ENCODE measurements at regions not wholly inside any gene's neighbourhood (a gene's known extent, or its start where the extent isn't known, plus 50 kb on each side); places are given as distances from the start of the nearest gene placed in this dataset.

GRCh38 chr3:165716592-165716991 lies 120.6 kb downstream of the BCHE start:
- no peak overlapping the region for H3K27ac ChIP-seq
- TF ChIP-seq ZFX (IDR thresholded peaks at IDR 0.05; ENCODE audit: borderline replicate concordance): no peak
- TF ChIP-seq, protein P1, sequence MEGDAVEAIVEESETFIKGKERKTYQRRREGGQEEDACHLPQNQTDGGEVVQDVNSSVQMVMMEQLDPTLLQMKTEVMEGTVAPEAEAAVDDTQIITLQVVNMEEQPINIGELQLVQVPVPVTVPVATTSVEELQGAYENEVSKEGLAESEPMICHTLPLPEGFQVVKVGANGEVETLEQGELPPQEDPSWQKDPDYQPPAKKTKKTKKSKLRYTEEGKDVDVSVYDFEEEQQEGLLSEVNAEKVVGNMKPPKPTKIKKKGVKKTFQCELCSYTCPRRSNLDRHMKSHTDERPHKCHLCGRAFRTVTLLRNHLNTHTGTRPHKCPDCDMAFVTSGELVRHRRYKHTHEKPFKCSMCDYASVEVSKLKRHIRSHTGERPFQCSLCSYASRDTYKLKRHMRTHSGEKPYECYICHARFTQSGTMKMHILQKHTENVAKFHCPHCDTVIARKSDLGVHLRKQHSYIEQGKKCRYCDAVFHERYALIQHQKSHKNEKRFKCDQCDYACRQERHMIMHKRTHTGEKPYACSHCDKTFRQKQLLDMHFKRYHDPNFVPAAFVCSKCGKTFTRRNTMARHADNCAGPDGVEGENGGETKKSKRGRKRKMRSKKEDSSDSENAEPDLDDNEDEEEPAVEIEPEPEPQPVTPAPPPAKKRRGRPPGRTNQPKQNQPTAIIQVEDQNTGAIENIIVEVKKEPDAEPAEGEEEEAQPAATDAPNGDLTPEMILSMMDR (IDR thresholded peaks at IDR 0.05): 0 out of 2 replicates have a peak, but pooled peaks have one; percentile 5

- no peak overlapping the region for H3K27ac ChIP-seq
These were observed 123.7 kb downstream of the BCHE start for GRCh38 chr3:165713479-165713878.

DNA sequence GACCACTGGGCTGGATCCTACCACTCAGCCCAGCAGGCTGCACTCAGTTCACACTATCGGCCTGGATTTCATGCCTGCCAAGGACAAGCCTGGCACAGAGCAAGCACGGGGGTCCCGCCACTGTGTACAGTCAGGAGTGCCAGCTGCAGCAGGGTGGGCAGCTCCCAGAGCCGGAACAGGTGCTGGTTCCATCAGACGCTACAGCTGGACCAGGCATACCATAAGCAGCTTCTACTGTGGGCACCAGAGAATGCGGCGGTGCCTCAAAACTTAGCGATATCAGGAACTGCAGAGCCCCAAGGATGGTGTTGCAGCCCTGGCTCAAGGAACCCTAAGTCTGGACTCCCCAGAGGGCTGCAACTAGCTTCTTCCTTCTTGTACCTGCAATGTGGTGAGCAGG lies 124.8 kb downstream of the BCHE start:
- H3K27ac ChIP-seq: no peak overlapping the region

More at GRCh38 chr3:165713479-165713878, 123.7 kb downstream of the BCHE start:
- TF ChIP-seq ZFX (IDR thresholded peaks at IDR 0.05; ENCODE audit: borderline replicate concordance): no peak
- TF ChIP-seq, protein P1 (IDR thresholded peaks at IDR 0.05): no peak

DNA sequence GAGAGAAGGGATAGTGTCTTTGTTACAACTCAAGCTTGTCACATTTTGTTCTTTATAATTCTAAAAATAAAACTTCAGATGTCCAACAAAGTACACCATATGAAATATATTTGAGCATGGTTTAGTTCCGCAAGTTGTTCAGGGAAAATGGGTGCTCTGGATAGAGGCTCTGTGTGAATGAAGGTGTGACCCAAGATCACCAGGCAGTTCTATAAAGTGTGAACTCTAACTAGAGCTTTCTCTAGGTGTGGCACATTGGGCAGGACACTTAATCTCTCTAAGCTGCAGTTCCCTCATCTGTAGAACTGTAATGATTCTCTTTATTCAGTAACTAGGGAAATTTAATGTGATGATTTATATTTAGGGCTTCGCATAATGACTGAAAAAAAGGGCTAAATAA lies 139.3 kb downstream of the BCHE start:
- H3K27ac ChIP-seq: no peak overlapping the region
- TF ChIP-seq, protein P1 (IDR thresholded peaks at IDR 0.05): no peak
- no peak for TF ChIP-seq ZFX (IDR thresholded peaks at IDR 0.05; ENCODE audit: borderline replicate concordance)

More for the DNA sequence above, 124.8 kb downstream of the BCHE start:
- no peak for TF ChIP-seq ZFX (IDR thresholded peaks at IDR 0.05; ENCODE audit: borderline replicate concordance)
- TF ChIP-seq, protein P1 (IDR thresholded peaks at IDR 0.05): no peak

DNA sequence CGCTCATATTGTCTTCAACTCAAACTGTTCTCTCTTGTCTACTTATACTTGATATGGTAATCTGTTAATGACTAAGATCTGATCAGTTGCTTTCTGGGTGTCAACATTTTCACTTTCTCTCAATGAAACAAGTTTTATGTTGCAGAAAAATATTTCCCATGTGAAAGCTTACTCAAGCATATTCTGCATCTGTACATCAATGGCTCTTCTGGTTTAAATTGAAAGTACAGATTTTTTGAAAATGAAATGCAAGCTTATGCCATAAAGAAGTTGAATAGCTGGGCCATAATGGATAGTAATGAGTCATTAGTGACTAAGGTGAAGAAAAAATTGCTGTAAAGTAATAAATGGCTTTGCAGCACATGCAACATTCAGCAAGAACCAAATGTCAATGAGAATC lies 140.7 kb downstream of the BCHE start:
- TF ChIP-seq, protein P1 (IDR thresholded peaks at IDR 0.05): no peak
- no peak for TF ChIP-seq ZFX (IDR thresholded peaks at IDR 0.05; ENCODE audit: borderline replicate concordance)
- no peak overlapping the region for H3K27ac ChIP-seq

- no peak overlapping the region for H3K27ac ChIP-seq
- TF ChIP-seq, protein P1 (IDR thresholded peaks at IDR 0.05): no peak
- no peak for TF ChIP-seq ZFX (IDR thresholded peaks at IDR 0.05; ENCODE audit: borderline replicate concordance)
These were observed 153.3 kb downstream of the BCHE start for GRCh38 chr3:165683947-165684346.

- no peak for TF ChIP-seq ZFX (IDR thresholded peaks at IDR 0.05; ENCODE audit: borderline replicate concordance)
- TF ChIP-seq, protein P1 (IDR thresholded peaks at IDR 0.05): no peak
- H3K27ac ChIP-seq: no peak overlapping the region
These were observed 154.5 kb downstream of the BCHE start for GRCh38 chr3:165682734-165683133.

All from 22Rv1 (cell line).